HCT116 (cell line): ENCODE measurements at regions not wholly inside any gene's neighbourhood (a gene's known extent, or its start where the extent isn't known, plus 50 kb on each side); places are given as distances from the start of the nearest gene placed in this dataset.

Source experiments
- ATAC-seq: fragments of 200-7000 bp; cut with Tn5 transposase; 2 replicates; pipeline ENCODE4 v1.9.1; 2020; ENCODE audit warnings: mild to moderate bottlenecking, moderate library complexity
- BruUV-seq: library from RNA; stranded (reverse); fragments of 400-500 nt; replicated peaks from 2 replicates; lab custom pipeline; 2021; lab: Mats Ljungman, UMichigan
- CTCF ChIA-PET: fragments of 300-600 bp; sonication (Branson Sonifier 250); formaldehyde crosslinking; loops from one replicate; lab custom pipeline; 2021; ENCODE audit warnings: antibody characterized with exemption; lab: Charles Lee
- POLR2A ChIA-PET: fragments of 300-600, 350-600 bp; sonication (Branson Sonifier 250); formaldehyde crosslinking; loops from one replicate; lab custom pipeline; 2021; ENCODE audit warnings: antibody characterized with exemption; lab: Charles Lee
- RAD21 ChIA-PET, 2 experiments: fragments of 300-600 bp; sonication (Branson Sonifier 250); formaldehyde crosslinking; loops; one replicate each; lab custom pipeline; 2023; ENCODE audit warnings: low total read pairs in 2 of 2; ENCODE audit not compliant: uncharacterized antibody in 2 of 2, unreplicated experiment in 2 of 2, low non-redundant PET in 1 of 2; lab: Charles Lee
- DNase-seq: peaks from one replicate; pipeline ENCODE4 v3.0.0-alpha.2; 2010; ENCODE audit warnings: low read depth, low spot score
- H2AFZ ChIP-seq: fragments of 200-600 bp; shearing (Covaris generic), sonication (generic); 2 replicates; pipeline ENCODE4 v1.6.1; 2017; ENCODE audit warnings: low read depth, mixed run types, mixed read lengths, antibody characterized with exemption, low read length; ENCODE audit not compliant: poor library complexity, severe bottlenecking
- H3K27ac ChIP-seq: 2 replicates; pipeline ENCODE4 v1.5.1; 2012; ENCODE audit warnings: low read depth, low read length
- H3K27me3 ChIP-seq: fragments of 200-600 bp; sonication (generic); 2 replicates; pipeline ENCODE4 v1.6.1; 2016; ENCODE audit warnings: mixed run types, low read length, mixed read lengths; ENCODE audit not compliant: insufficient read depth
- H3K36me3 ChIP-seq, 2 experiments: fragments of 200-500 bp in 1 of 2; fragments of 200-600 bp in 1 of 2; sonication (Bioruptor generic) in 1 of 2; sonication (generic) in 1 of 2; 2 replicates each; pipeline versions ENCODE4 v1.5.1 to v1.6.1; 2014 to 2016; ENCODE audit warnings: low read length in 2 of 2, inconsistent platforms in 1 of 2, mixed read lengths in 1 of 2, mixed run types in 1 of 2; ENCODE audit not compliant: insufficient read depth in 2 of 2, control insufficient read depth in 1 of 2
- H3K4me1 ChIP-seq, 2 experiments: fragments of 200-600 bp in 1 of 2; sonication (generic) in 1 of 2; 2 replicates each; pipeline versions ENCODE4 v1.5.1 to v1.6.1; 2012 to 2017; ENCODE audit warnings: low read length in 2 of 2, inconsistent platforms in 1 of 2, mild to moderate bottlenecking in 1 of 2, mixed read lengths in 1 of 2, mixed run types in 1 of 2, moderate library complexity in 1 of 2; ENCODE audit not compliant: insufficient read depth in 2 of 2, control insufficient read depth in 1 of 2
- H3K4me2 ChIP-seq: fragments of 200-600 bp; sonication (generic); 2 replicates; pipeline ENCODE4 v1.6.1; 2017; ENCODE audit warnings: mixed run types, low read length, mixed read lengths
- H3K4me3 ChIP-seq, 2 experiments: fragments of 200-600 bp in 1 of 2; sonication (generic) in 1 of 2; replicated peaks in 1 of 2; 2 replicates each; pipeline ENCODE4 v1.5.1; 2011 to 2016; ENCODE audit warnings: low read length in 2 of 2, control low read depth in 1 of 2, low read depth in 1 of 2, mild to moderate bottlenecking in 1 of 2, mixed read lengths in 1 of 2, mixed run types in 1 of 2
- H3K79me2 ChIP-seq: fragments of 200-600 bp; sonication (generic); 2 replicates; pipeline ENCODE4 v1.6.1; 2017; ENCODE audit warnings: mild to moderate bottlenecking, mixed run types, low read length, moderate library complexity, mixed read lengths; ENCODE audit not compliant: insufficient read depth
- H3K9ac ChIP-seq: fragments of 200-600 bp; sonication (generic); 2 replicates; pipeline ENCODE4 v1.6.1; 2016; ENCODE audit warnings: low read length, mixed read lengths
- H3K9me2 ChIP-seq: fragments of 200-600 bp; sonication (generic), shearing (Covaris generic); 2 replicates; pipeline ENCODE4 v1.6.1; 2017; ENCODE audit warnings: mixed run types, mild to moderate bottlenecking, moderate library complexity; ENCODE audit not compliant: insufficient read depth
- H3K9me3 ChIP-seq, 2 experiments: fragments of 200-500 bp in 1 of 2; fragments of 200-600 bp in 1 of 2; sonication (Bioruptor generic) in 1 of 2; sonication (generic) in 1 of 2; 2 replicates each; pipeline ENCODE4 v1.6.1; 2014 to 2017; ENCODE audit warnings: low read length in 2 of 2, mixed read lengths in 2 of 2, inconsistent platforms in 1 of 2, low read depth in 1 of 2, mild to moderate bottlenecking in 1 of 2, mixed run types in 1 of 2, moderate library complexity in 1 of 2; ENCODE audit not compliant: control insufficient read depth in 1 of 2, insufficient read depth in 1 of 2
- H4K20me1 ChIP-seq: fragments of 200-600 bp; sonication (generic), shearing (Covaris generic); 2 replicates; pipeline ENCODE4 v1.6.1; 2017; ENCODE audit warnings: mixed run types, mild to moderate bottlenecking, moderate library complexity; ENCODE audit not compliant: insufficient read depth
- CBX3 ChIP-seq: IDR thresholded peaks from 2 replicates; pipeline ENCODE4 v1.6.1; 2012; ENCODE audit warnings: low read depth
- CEBPB ChIP-seq: IDR thresholded peaks from 2 replicates; pipeline ENCODE4 v1.6.1; 2012; ENCODE audit warnings: low read depth
- CTCF ChIP-seq, 3 experiments: fragments of 200-600 bp in 1 of 3; sonication (generic) in 1 of 3; IDR thresholded peaks in 2 of 3; conservative IDR thresholded peaks in 1 of 3; 2 replicates each; pipeline ENCODE4 v1.5.1; 2012 to 2017; ENCODE audit warnings: low read depth in 2 of 3, low read length in 2 of 3, antibody characterized with exemption in 1 of 3, borderline replicate concordance in 1 of 3, control low read depth in 1 of 3, mild to moderate bottlenecking in 1 of 3, mixed read lengths in 1 of 3, mixed run types in 1 of 3, moderate library complexity in 1 of 3; ENCODE audit not compliant: insufficient read depth in 1 of 3
- EGR1 ChIP-seq: IDR thresholded peaks from 2 replicates; pipeline ENCODE4 v1.6.1; 2012; ENCODE audit warnings: low read depth
- ELF1 ChIP-seq: IDR thresholded peaks from 2 replicates; pipeline ENCODE4 v1.6.1; 2012; ENCODE audit warnings: low read depth, borderline replicate concordance
- EZH2 ChIP-seq: fragments of 200-600 bp; sonication (generic); IDR thresholded peaks from 2 replicates; pipeline ENCODE4 v1.6.1; 2017; ENCODE audit warnings: antibody characterized with exemption, mixed run types
- EZH2phosphoT487 ChIP-seq: fragments of 200-600 bp; IDR thresholded peaks from 2 replicates; pipeline ENCODE4 v1.6.1; 2018; ENCODE audit warnings: antibody characterized with exemption, borderline replicate concordance
- JUND ChIP-seq: IDR thresholded peaks from 2 replicates; pipeline ENCODE4 v1.6.1; 2012
- MAX ChIP-seq: IDR thresholded peaks from 2 replicates; pipeline ENCODE4 v1.6.1; 2012
- POLR2A ChIP-seq: IDR thresholded peaks from 2 replicates; pipeline ENCODE4 v1.7.0; 2011; ENCODE audit warnings: borderline replicate concordance; ENCODE audit not compliant: insufficient read depth, insufficient read length; ENCODE audit errors: extremely low read depth
- POLR2AphosphoS5 ChIP-seq: IDR thresholded peaks from 2 replicates; pipeline ENCODE4 v1.6.1; 2011; ENCODE audit warnings: mild to moderate bottlenecking, low read depth, low read length, moderate library complexity
- RAD21 ChIP-seq: IDR thresholded peaks from 2 replicates; pipeline ENCODE4 v1.6.1; 2012; ENCODE audit warnings: low read depth, mild to moderate bottlenecking
- REST ChIP-seq: IDR thresholded peaks from 2 replicates; pipeline ENCODE4 v1.6.1; 2012; ENCODE audit warnings: low read depth
- SIN3A ChIP-seq: IDR thresholded peaks from 2 replicates; pipeline ENCODE4 v1.6.1; 2012; ENCODE audit warnings: low read depth
- SP1 ChIP-seq: IDR thresholded peaks from 2 replicates; pipeline ENCODE4 v1.6.1; 2012; ENCODE audit warnings: low read depth
- SRF ChIP-seq: IDR thresholded peaks from 2 replicates; pipeline ENCODE4 v1.6.1; 2012; ENCODE audit warnings: low read depth
- TCF7L2 ChIP-seq: IDR thresholded peaks from 2 replicates; pipeline ENCODE4 v1.7.0; 2011; ENCODE audit warnings: borderline replicate concordance, inconsistent platforms; ENCODE audit not compliant: insufficient read depth, insufficient read length; ENCODE audit errors: extremely low read depth
- ZBTB33 ChIP-seq: IDR thresholded peaks from 2 replicates; pipeline ENCODE4 v1.6.1; 2011; ENCODE audit warnings: mild to moderate bottlenecking, low read length, moderate library complexity; ENCODE audit not compliant: insufficient replicate concordance; ENCODE audit errors: extremely low read depth
- ZFX ChIP-seq: fragments of 450-650 bp; IDR thresholded peaks from 2 replicates; pipeline ENCODE4 v1.6.1; 2017
- ZNF274 ChIP-seq: fragments of 200-500 bp; sonication (Bioruptor generic); IDR thresholded peaks from 2 replicates; pipeline ENCODE4 v1.6.1; 2014; ENCODE audit warnings: mild to moderate bottlenecking, low read depth, low read length, inconsistent platforms
- intact Hi-C: fragments of 100-400 bp; cut with micrococcal nuclease; formaldehyde crosslinking; loops from 2 replicates; pipeline ENCODE4 v1.10.0; 2022

GRCh38 chr2:236718207-236718992 lies 148.8 kb downstream of the ACKR3 start:
- Histone ChIP-seq H3K36me3 (no peaks in the 10 kb centered on the region), H3K9ac (no peak overlapping the region), H3K9me3 (no peaks in the 10 kb centered on the region), H3K27ac (no peak overlapping the region), H3K79me2 (no peaks in the 10 kb centered on the region), H3K4me3 (no peak overlapping the region), H4K20me1 (no peaks in the 10 kb centered on the region), H2AFZ (no peak overlapping the region), H3K27me3 (peaks cover 18% of the 10 kb centered on the region), H3K4me1 (no peaks in the 10 kb centered on the region)
- intact Hi-C loops: no loop called here
- RAD21 ChIA-PET: no interaction called here
- CTCF ChIA-PET: no interaction called here
- no peak for DNase-seq
- ATAC-seq: no peak
- BruUV-seq: no TSS peak
- POLR2A ChIA-PET: no interaction called here
- TF ChIP-seq ZNF274 (no peak), CTCF (IDR thresholded peaks at IDR 0.05 in 2 of 3, conservative IDR thresholded peaks at IDR 0.05 in 1 of 3; ENCODE audit: borderline replicate concordance in 1 of 3, insufficient read depth in 1 of 3, low read depth in 2 of 3, low read length in 2 of 3) (no peak), SIN3A (no peak), SP1 (no peak), ZFX (no peak), TCF7L2 (no peak), EGR1 (no peak), RAD21 (no peak), ELF1 (no peak), MAX (no peak), ZBTB33 (no peak), POLR2A (no peak), POLR2AphosphoS5 (no peak), EZH2phosphoT487 (no peak), EZH2 (no peak), REST (no peak), JUND (no peak), SRF (no peak), CEBPB (no peak), CBX3 (no peak)
- TF ChIP-seq, all 23 proteins: peak for 0
- Histone ChIP-seq H3K9me2 (no peaks in the 10 kb centered on the region), H3K4me2 (no peak overlapping the region)
